NCI-H460 (cell line): ENCODE measurements at regions not wholly inside any gene's neighbourhood (a gene's known extent, or its start where the extent isn't known, plus 50 kb on each side); places are given as distances from the start of the nearest gene placed in this dataset.

ENCODE experiments used
- DNase-seq: peaks from one replicate; pipeline ENCODE4 v3.0.0-alpha.2; 2016; ENCODE audit warnings: low read depth; ENCODE audit errors: extremely low read depth

- no peak for DNase-seq
Measured at GRCh38 chr2:136408795-136409194, 290.8 kb upstream of the CXCR4 start.

GRCh38 chr2:136407952-136408318 is 290.0 kb upstream of the CXCR4 start:
- no peak for DNase-seq

GRCh38 chr2:136407117-136407951 is 289.4 kb upstream of the CXCR4 start:
- no peak for DNase-seq

GRCh38 chr2:136404925-136405324 is 287.0 kb upstream of the CXCR4 start:
- DNase-seq: no peak

- no peak for DNase-seq
Measured at GRCh38 chr2:136404176-136404575, 286.2 kb upstream of the CXCR4 start.

GRCh38 chr2:136402281-136402680 is 284.3 kb upstream of the CXCR4 start:
- no peak for DNase-seq

- no peak for DNase-seq
Measured at GRCh38 chr2:136399667-136400289, 281.8 kb upstream of the CXCR4 start.

GRCh38 chr2:136395582-136395981 is 277.6 kb upstream of the CXCR4 start:
- no peak for DNase-seq

GRCh38 chr2:136394136-136395060 is 276.4 kb upstream of the CXCR4 start:
- DNase-seq: no peak

GRCh38 chr2:136393514-136393913 is 275.6 kb upstream of the CXCR4 start:
- DNase-seq: no peak

- no peak for DNase-seq
Measured at GRCh38 chr2:136392897-136393505, 275.1 kb upstream of the CXCR4 start.

- DNase-seq: no peak
Measured at GRCh38 chr2:136389809-136390208, 271.9 kb upstream of the CXCR4 start.

GRCh38 chr2:136386046-136386445 is 268.1 kb upstream of the CXCR4 start:
- no peak for DNase-seq

- peak; percentile 36 for DNase-seq
Measured at GRCh38 chr2:136384531-136385303, 266.8 kb upstream of the CXCR4 start.

GRCh38 chr2:136383167-136383566 is 265.2 kb upstream of the CXCR4 start:
- DNase-seq: no peak

GRCh38 chr2:136381722-136382633 is 264.0 kb upstream of the CXCR4 start:
- DNase-seq: no peak

GRCh38 chr2:136381245-136381644 is 263.3 kb upstream of the CXCR4 start:
- no peak for DNase-seq

- DNase-seq: peak; percentile 40
Measured at GRCh38 chr2:136378712-136379595, 261.0 kb upstream of the CXCR4 start.
